SK-N-SH treated with all-trans-retinoic acid at 6 μM for 48 hours (cell line): ENCODE measurements at regions not wholly inside any gene's neighbourhood (a gene's known extent, or its start where the extent isn't known, plus 50 kb on each side); places are given as distances from the start of the nearest gene placed in this dataset.

Source experiments
- ISL1 ChIP-seq: fragments of 250-450 bp; sonication (Bioruptor Pico); IDR thresholded peaks from 2 replicates; pipeline ENCODE4 v2.1.2; 2022; ENCODE audit warnings: mild to moderate bottlenecking, moderate library complexity
- RARB ChIP-seq: fragments of 250-450 bp; sonication (Bioruptor Pico); IDR thresholded peaks from 2 replicates; pipeline ENCODE4 v1.8.0; 2021; ENCODE audit warnings: mild to moderate bottlenecking, moderate library complexity
- SNAI2 ChIP-seq: fragments of 250-450 bp; sonication (Bioruptor Pico); IDR thresholded peaks from 2 replicates; pipeline ENCODE4 v1.5.0; 2020; ENCODE audit warnings: mild to moderate bottlenecking, moderate library complexity
- TOX ChIP-seq: fragments of 250-450 bp; sonication (Bioruptor Pico); IDR thresholded peaks from 2 replicates; pipeline ENCODE4 v1.8.0; 2021; ENCODE audit warnings: mild to moderate bottlenecking, moderate library complexity, borderline replicate concordance
- ZC3H10 ChIP-seq: fragments of 250-450 bp; sonication (Bioruptor Pico); IDR thresholded peaks from 2 replicates; pipeline ENCODE4 v1.5.1; 2021; ENCODE audit warnings: mild to moderate bottlenecking, moderate library complexity
- ZFP3 ChIP-seq: fragments of 250-450 bp; sonication (Bioruptor Pico); IDR thresholded peaks from 2 replicates; pipeline ENCODE4 v1.5.0; 2020; ENCODE audit warnings: mild to moderate bottlenecking, moderate library complexity
- ZNF8 ChIP-seq: fragments of 450-650 bp; formaldehyde crosslinking; IDR thresholded peaks from 2 replicates; pipeline ENCODE4 v1.5.0; 2020; ENCODE audit warnings: mild to moderate bottlenecking, moderate library complexity
- TF ChIP-seq, protein P1 (sequence below): fragments of 250-450 bp; sonication (Bioruptor Pico); IDR thresholded peaks from 2 replicates; pipeline ENCODE4 v1.8.0; 2020; ENCODE audit warnings: mild to moderate bottlenecking, moderate library complexity, borderline replicate concordance
- TF ChIP-seq, protein P2 (sequence below): fragments of 250-450 bp; sonication (Bioruptor Pico); IDR thresholded peaks from 2 replicates; pipeline ENCODE4 v1.5.1; 2021; ENCODE audit warnings: mild to moderate bottlenecking, moderate library complexity
- TF ChIP-seq, protein P3 (sequence below): fragments of 250-450 bp; sonication (Bioruptor Pico); IDR thresholded peaks from 2 replicates; pipeline ENCODE4 v1.8.0; 2021; ENCODE audit warnings: low read depth, mild to moderate bottlenecking, moderate library complexity, borderline replicate concordance

DNA sequence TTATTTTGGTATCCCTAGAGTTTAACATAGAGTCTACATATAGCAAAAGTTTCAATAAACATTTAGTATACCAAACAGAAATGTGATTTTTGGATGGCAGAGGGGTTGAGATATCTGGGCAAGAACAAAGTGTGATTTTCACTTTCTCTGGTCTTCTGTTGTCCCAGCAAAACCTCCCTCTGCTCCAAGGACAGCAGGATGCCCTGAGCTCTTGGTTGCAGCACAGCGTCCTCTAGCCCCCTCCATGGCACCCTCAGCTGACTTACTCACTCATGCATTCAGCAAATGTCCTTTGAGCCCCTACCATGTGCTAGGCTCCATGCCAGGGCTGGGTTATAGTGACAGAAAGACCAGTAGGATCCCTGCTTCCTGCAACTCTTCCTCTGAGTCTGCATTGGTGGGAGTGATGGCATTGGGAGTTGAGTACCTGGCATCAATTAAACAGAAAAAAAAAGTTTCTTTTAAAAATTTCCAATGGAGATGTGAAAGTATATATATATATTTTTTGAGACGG, 104.8 kb upstream of the UBL3 start:
- TF ChIP-seq TOX (no peak), SNAI2 (no peak), RARB (CRISPR knock-in tag) (no peak), ZFP3 (CRISPR knock-in tag) (no peak), ZNF8 (no peak), ZC3H10 (CRISPR knock-in tag) (no peak), ISL1 (CRISPR knock-in tag) (no peak)
- TF ChIP-seq, protein P1, sequence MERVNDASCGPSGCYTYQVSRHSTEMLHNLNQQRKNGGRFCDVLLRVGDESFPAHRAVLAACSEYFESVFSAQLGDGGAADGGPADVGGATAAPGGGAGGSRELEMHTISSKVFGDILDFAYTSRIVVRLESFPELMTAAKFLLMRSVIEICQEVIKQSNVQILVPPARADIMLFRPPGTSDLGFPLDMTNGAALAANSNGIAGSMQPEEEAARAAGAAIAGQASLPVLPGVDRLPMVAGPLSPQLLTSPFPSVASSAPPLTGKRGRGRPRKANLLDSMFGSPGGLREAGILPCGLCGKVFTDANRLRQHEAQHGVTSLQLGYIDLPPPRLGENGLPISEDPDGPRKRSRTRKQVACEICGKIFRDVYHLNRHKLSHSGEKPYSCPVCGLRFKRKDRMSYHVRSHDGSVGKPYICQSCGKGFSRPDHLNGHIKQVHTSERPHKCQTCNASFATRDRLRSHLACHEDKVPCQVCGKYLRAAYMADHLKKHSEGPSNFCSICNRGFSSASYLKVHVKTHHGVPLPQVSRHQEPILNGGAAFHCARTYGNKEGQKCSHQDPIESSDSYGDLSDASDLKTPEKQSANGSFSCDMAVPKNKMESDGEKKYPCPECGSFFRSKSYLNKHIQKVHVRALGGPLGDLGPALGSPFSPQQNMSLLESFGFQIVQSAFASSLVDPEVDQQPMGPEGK (CRISPR knock-in tag), result no peak
- TF ChIP-seq, protein P2, sequence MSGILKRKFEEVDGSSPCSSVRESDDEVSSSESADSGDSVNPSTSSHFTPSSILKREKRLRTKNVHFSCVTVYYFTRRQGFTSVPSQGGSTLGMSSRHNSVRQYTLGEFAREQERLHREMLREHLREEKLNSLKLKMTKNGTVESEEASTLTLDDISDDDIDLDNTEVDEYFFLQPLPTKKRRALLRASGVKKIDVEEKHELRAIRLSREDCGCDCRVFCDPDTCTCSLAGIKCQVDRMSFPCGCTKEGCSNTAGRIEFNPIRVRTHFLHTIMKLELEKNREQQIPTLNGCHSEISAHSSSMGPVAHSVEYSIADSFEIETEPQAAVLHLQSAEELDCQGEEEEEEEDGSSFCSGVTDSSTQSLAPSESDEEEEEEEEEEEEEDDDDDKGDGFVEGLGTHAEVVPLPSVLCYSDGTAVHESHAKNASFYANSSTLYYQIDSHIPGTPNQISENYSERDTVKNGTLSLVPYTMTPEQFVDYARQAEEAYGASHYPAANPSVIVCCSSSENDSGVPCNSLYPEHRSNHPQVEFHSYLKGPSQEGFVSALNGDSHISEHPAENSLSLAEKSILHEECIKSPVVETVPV (CRISPR knock-in tag), result no peak
- TF ChIP-seq, protein P3, sequence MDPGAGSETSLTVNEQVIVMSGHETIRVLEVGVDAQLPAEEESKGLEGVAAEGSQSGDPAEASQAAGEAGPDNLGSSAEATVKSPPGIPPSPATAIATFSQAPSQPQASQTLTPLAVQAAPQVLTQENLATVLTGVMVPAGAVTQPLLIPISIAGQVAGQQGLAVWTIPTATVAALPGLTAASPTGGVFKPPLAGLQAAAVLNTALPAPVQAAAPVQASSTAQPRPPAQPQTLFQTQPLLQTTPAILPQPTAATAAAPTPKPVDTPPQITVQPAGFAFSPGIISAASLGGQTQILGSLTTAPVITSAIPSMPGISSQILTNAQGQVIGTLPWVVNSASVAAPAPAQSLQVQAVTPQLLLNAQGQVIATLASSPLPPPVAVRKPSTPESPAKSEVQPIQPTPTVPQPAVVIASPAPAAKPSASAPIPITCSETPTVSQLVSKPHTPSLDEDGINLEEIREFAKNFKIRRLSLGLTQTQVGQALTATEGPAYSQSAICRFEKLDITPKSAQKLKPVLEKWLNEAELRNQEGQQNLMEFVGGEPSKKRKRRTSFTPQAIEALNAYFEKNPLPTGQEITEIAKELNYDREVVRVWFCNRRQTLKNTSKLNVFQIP (CRISPR knock-in tag), result no peak
